H9 (cell line): ENCODE measurements at regions not wholly inside any gene's neighbourhood (a gene's known extent, or its start where the extent isn't known, plus 50 kb on each side); places are given as distances from the start of the nearest gene placed in this dataset.

Experiments
- DNase-seq: peaks from one replicate; pipeline ENCODE4 v3.0.0-alpha.2; 2017
- H2AFZ ChIP-seq: one replicate; pipeline ENCODE4 v1.6.1; 2013; ENCODE audit warnings: mild to moderate bottlenecking, low read length, control low read depth, moderate library complexity
- H2AK5ac ChIP-seq: 2 replicates; pipeline ENCODE4 v1.6.1; 2013; ENCODE audit warnings: low read length, control low read depth, mixed read lengths; ENCODE audit not compliant: insufficient read length
- H2BK120ac ChIP-seq: one replicate; pipeline ENCODE4 v1.6.1; 2013; ENCODE audit warnings: low read depth, mild to moderate bottlenecking, low read length, control low read depth, inconsistent platforms; ENCODE audit not compliant: poor library complexity, severe bottlenecking
- H2BK12ac ChIP-seq: 2 replicates; pipeline ENCODE4 v1.6.1; 2013; ENCODE audit warnings: low read length, control low read depth, mixed read lengths, low read depth; ENCODE audit not compliant: insufficient read length
- H2BK15ac ChIP-seq: 2 replicates; pipeline ENCODE4 v1.6.1; 2013; ENCODE audit warnings: low read depth, low read length, control low read depth
- H2BK20ac ChIP-seq: one replicate; pipeline ENCODE4 v1.6.1; 2013; ENCODE audit warnings: low read depth, mild to moderate bottlenecking, low read length, control low read depth, inconsistent platforms; ENCODE audit not compliant: poor library complexity, severe bottlenecking
- H2BK5ac ChIP-seq: 2 replicates; pipeline ENCODE4 v1.6.1; 2013; ENCODE audit warnings: low read length, control low read depth, mixed read lengths; ENCODE audit not compliant: insufficient read length
- H3K14ac ChIP-seq: 2 replicates; pipeline ENCODE4 v1.6.1; 2013; ENCODE audit warnings: low read length, control low read depth; ENCODE audit not compliant: insufficient read depth
- H3K18ac ChIP-seq: 2 replicates; pipeline ENCODE4 v1.6.1; 2013; ENCODE audit warnings: low read depth, mild to moderate bottlenecking, mixed read lengths, low read length, control low read depth; ENCODE audit not compliant: insufficient read length
- H3K23ac ChIP-seq: 2 replicates; pipeline ENCODE4 v1.6.1; 2013; ENCODE audit warnings: low read length, control low read depth, mixed read lengths, low read depth; ENCODE audit not compliant: insufficient read length
- H3K23me2 ChIP-seq: 2 replicates; pipeline ENCODE4 v1.6.1; 2013; ENCODE audit warnings: low read depth, mild to moderate bottlenecking, mixed read lengths, low read length, control low read depth; ENCODE audit not compliant: insufficient read length, poor library complexity, severe bottlenecking
- H3K27ac ChIP-seq: 2 replicates; pipeline ENCODE4 v1.5.1; 2013; ENCODE audit warnings: low read length, control low read depth, mixed read lengths, low read depth; ENCODE audit not compliant: insufficient read length
- H3K27me3 ChIP-seq: 2 replicates; pipeline ENCODE4 v1.6.1; 2013; ENCODE audit warnings: low read length, control low read depth, inconsistent platforms; ENCODE audit not compliant: insufficient read depth
- H3K4ac ChIP-seq: 2 replicates; pipeline ENCODE4 v1.6.1; 2013; ENCODE audit warnings: low read depth, mild to moderate bottlenecking, control low read depth, inconsistent platforms, low read length, moderate library complexity
- H3K4me1 ChIP-seq: 2 replicates; pipeline ENCODE4 v1.6.1; 2013; ENCODE audit warnings: low read length, control low read depth, inconsistent platforms; ENCODE audit not compliant: insufficient read depth
- H3K4me2 ChIP-seq: 2 replicates; pipeline ENCODE4 v1.6.1; 2013; ENCODE audit warnings: low read length, control low read depth, mixed read lengths; ENCODE audit not compliant: insufficient read length, insufficient read depth
- H3K56ac ChIP-seq: 2 replicates; pipeline ENCODE4 v1.6.1; 2013; ENCODE audit warnings: low read depth, mild to moderate bottlenecking, mixed read lengths, low read length, control low read depth; ENCODE audit not compliant: insufficient read length
- H3K79me1 ChIP-seq: 2 replicates; pipeline ENCODE4 v1.6.1; 2013; ENCODE audit warnings: low read depth, mild to moderate bottlenecking, moderate library complexity, low read length, control low read depth, inconsistent platforms; ENCODE audit not compliant: insufficient read depth, poor library complexity, severe bottlenecking
- H3K79me2 ChIP-seq: 2 replicates; pipeline ENCODE4 v1.6.1; 2013; ENCODE audit warnings: low read length, control low read depth, inconsistent platforms; ENCODE audit not compliant: insufficient read depth
- H3K9ac ChIP-seq: 2 replicates; pipeline ENCODE4 v1.6.1; 2013; ENCODE audit warnings: low read length, control low read depth, mixed read lengths; ENCODE audit not compliant: insufficient read length; ENCODE audit errors: extremely low read depth
- H3K9me3 ChIP-seq: one replicate; pipeline ENCODE4 v1.6.1; 2013; ENCODE audit warnings: low read depth, low read length, inconsistent platforms; ENCODE audit not compliant: control insufficient read depth
- H3T11ph ChIP-seq: one replicate; pipeline ENCODE4 v1.6.1; 2013; ENCODE audit warnings: mild to moderate bottlenecking, low read length, control low read depth, inconsistent platforms
- H4K20me1 ChIP-seq: one replicate; pipeline ENCODE4 v1.6.1; 2013; ENCODE audit not compliant: control insufficient read depth, insufficient read length, insufficient read depth
- H4K5ac ChIP-seq: 2 replicates; pipeline ENCODE4 v1.6.1; 2013; ENCODE audit warnings: low read depth, mild to moderate bottlenecking, mixed read lengths, low read length, control low read depth; ENCODE audit not compliant: insufficient read length
- H4K8ac ChIP-seq: replicated peaks from 2 replicates; pipeline ENCODE4 v1.6.1; 2013; ENCODE audit warnings: low read length, control low read depth, mixed read lengths, low read depth; ENCODE audit not compliant: insufficient read length
- H4K91ac ChIP-seq: 2 replicates; pipeline ENCODE4 v1.6.1; 2013; ENCODE audit warnings: low read depth, mild to moderate bottlenecking, moderate library complexity, mixed read lengths, low read length, control low read depth; ENCODE audit not compliant: insufficient read length
- H3K27ac Mint-ChIP-seq, 3 experiments: 2 replicates in 2 of 3; 3 replicates in 1 of 3; pipeline ENCODE4 v1.8.0; 2020 to 2021; ENCODE audit warnings: mixed read lengths in 3 of 3, mild to moderate bottlenecking in 1 of 3, moderate library complexity in 1 of 3
- H3K27me3 Mint-ChIP-seq: 2 replicates; pipeline ENCODE4 v1.8.0; 2021; ENCODE audit warnings: low read depth, mild to moderate bottlenecking, moderate library complexity, mixed read lengths
- H3K36me3 Mint-ChIP-seq, 3 experiments: 2 replicates in 2 of 3; 3 replicates in 1 of 3; pipeline ENCODE4 v1.8.0; 2020 to 2021; ENCODE audit warnings: low read depth in 3 of 3, mixed read lengths in 3 of 3; ENCODE audit not compliant: insufficient read depth in 1 of 3
- H3K4me1 Mint-ChIP-seq, 2 experiments: 2 replicates each; pipeline ENCODE4 v1.8.0; 2020; ENCODE audit warnings: mixed read lengths in 2 of 2
- H3K4me3 Mint-ChIP-seq, 2 experiments: 2 replicates in 1 of 2; 3 replicates in 1 of 2; pipeline ENCODE4 v1.8.0; 2020 to 2021; ENCODE audit warnings: mild to moderate bottlenecking in 2 of 2, mixed read lengths in 2 of 2, moderate library complexity in 1 of 2
- H3K9me3 Mint-ChIP-seq, 2 experiments: 2 replicates in 1 of 2; 3 replicates in 1 of 2; pipeline ENCODE4 v1.8.0; 2020; ENCODE audit warnings: mild to moderate bottlenecking in 2 of 2, mixed read lengths in 2 of 2, moderate library complexity in 1 of 2
- WGBS: extraction: QIAGEN DNeasy Blood & Tissue Kit; methylation state at CpG from one replicate; pipeline ENCODE4 v1.1.7; 2013; ENCODE audit warnings: missing lambda C conversion rate, low lambda C conversion rate, mixed read lengths; ENCODE audit not compliant: insufficient read length; ENCODE audit errors: extremely low coverage; 5-methylcytosine and 5-hydroxymethylcytosine counted together
- TF ChIP-seq, protein P1 (sequence below): fragments of 200-600 bp; sonication (generic); conservative IDR thresholded peaks from 3 replicates; pipeline ENCODE4 v1.8.0; 2021; ENCODE audit warnings: antibody characterized with exemption, mild to moderate bottlenecking

GRCh38 chr1:244995602-244996400, 131.5 kb upstream of the HNRNPU start:
- Mint-ChIP-seq H3K4me1 (no peaks in the 10 kb centered on the region), H3K9me3 (no peaks in the 10 kb centered on the region; a peak in 1 of 5 replicates), H3K27ac (peak overlapping the region in 1 of 3 experiments; percentile 75; a peak in 1 of 7 replicates), H3K27me3 (no peaks in the 10 kb centered on the region), H3K36me3 (no peaks in the 10 kb centered on the region), H3K4me3 (no peak overlapping the region)
- H3K23ac ChIP-seq: no peak overlapping the region
- H3T11ph ChIP-seq: no peak overlapping the region
- no peaks in the 10 kb centered on the region for H3K27me3 ChIP-seq
- H4K91ac ChIP-seq: no peak overlapping the region
- no peak overlapping the region for H4K5ac ChIP-seq
- no CpG with 5 or more reads among the region's 11 CpGs for WGBS
- no peak overlapping the region for H4K8ac ChIP-seq
- no peak overlapping the region for H3K27ac ChIP-seq
- H3K9me3 ChIP-seq: no peaks in the 10 kb centered on the region
- no peak overlapping the region for H2AK5ac ChIP-seq
- TF ChIP-seq, protein P1, sequence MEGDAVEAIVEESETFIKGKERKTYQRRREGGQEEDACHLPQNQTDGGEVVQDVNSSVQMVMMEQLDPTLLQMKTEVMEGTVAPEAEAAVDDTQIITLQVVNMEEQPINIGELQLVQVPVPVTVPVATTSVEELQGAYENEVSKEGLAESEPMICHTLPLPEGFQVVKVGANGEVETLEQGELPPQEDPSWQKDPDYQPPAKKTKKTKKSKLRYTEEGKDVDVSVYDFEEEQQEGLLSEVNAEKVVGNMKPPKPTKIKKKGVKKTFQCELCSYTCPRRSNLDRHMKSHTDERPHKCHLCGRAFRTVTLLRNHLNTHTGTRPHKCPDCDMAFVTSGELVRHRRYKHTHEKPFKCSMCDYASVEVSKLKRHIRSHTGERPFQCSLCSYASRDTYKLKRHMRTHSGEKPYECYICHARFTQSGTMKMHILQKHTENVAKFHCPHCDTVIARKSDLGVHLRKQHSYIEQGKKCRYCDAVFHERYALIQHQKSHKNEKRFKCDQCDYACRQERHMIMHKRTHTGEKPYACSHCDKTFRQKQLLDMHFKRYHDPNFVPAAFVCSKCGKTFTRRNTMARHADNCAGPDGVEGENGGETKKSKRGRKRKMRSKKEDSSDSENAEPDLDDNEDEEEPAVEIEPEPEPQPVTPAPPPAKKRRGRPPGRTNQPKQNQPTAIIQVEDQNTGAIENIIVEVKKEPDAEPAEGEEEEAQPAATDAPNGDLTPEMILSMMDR: no peak
- no peaks in the 10 kb centered on the region for H4K20me1 ChIP-seq
- no peak overlapping the region for H2AFZ ChIP-seq
- no peak overlapping the region for H3K4me2 ChIP-seq
- no peak overlapping the region for H2BK120ac ChIP-seq
- H3K79me1 ChIP-seq: no peaks in the 10 kb centered on the region
- H3K23me2 ChIP-seq: no peaks in the 10 kb centered on the region
- no peak overlapping the region for H3K18ac ChIP-seq
- no peak overlapping the region for H3K9ac ChIP-seq
- no peak overlapping the region for H3K14ac ChIP-seq
- H3K4ac ChIP-seq: no peak overlapping the region
- no peaks in the 10 kb centered on the region for H3K79me2 ChIP-seq
- no peak overlapping the region for H2BK15ac ChIP-seq
- H3K56ac ChIP-seq: no peak overlapping the region
- H2BK12ac ChIP-seq: no peak overlapping the region
- no peaks in the 10 kb centered on the region for H3K4me1 ChIP-seq
- H2BK5ac ChIP-seq: no peak overlapping the region
- H2BK20ac ChIP-seq: no peak overlapping the region
- DNase-seq: no peak
